HEK293 (cell line): ENCODE measurements at regions not wholly inside any gene's neighbourhood (a gene's known extent, or its start where the extent isn't known, plus 50 kb on each side); places are given as distances from the start of the nearest gene placed in this dataset.

Experiments
- OVOL3 ChIP-seq: fragments of 450-650 bp; formaldehyde crosslinking; IDR thresholded peaks from 2 replicates; pipeline ENCODE4 v1.5.1; 2016; ENCODE audit warnings: missing biosample characterization, missing genetic modification characterization
- SP2 ChIP-seq: fragments of 450-650 bp; formaldehyde crosslinking; IDR thresholded peaks from 2 replicates; pipeline ENCODE4 v1.5.1; 2016; ENCODE audit warnings: missing biosample characterization, missing genetic modification characterization
- ZFP41 ChIP-seq: fragments of 450-650 bp; formaldehyde crosslinking; IDR thresholded peaks from 2 replicates; pipeline ENCODE4 v1.5.1; 2016; ENCODE audit warnings: missing biosample characterization, missing genetic modification characterization, borderline replicate concordance
- ZNF610 ChIP-seq: fragments of 450-650 bp; formaldehyde crosslinking; IDR thresholded peaks from 2 replicates; pipeline ENCODE4 v1.5.1; 2016; ENCODE audit warnings: missing biosample characterization, missing genetic modification characterization, borderline replicate concordance
- ZNF670 ChIP-seq: fragments of 450-650 bp; formaldehyde crosslinking; IDR thresholded peaks from 2 replicates; pipeline ENCODE4 v1.5.1; 2016; ENCODE audit warnings: missing biosample characterization, missing genetic modification characterization, low read depth
- ZNF792 ChIP-seq: fragments of 450-650 bp; formaldehyde crosslinking; IDR thresholded peaks from 2 replicates; pipeline ENCODE4 v1.5.1; 2016; ENCODE audit warnings: missing biosample characterization, missing genetic modification characterization
- TF ChIP-seq, protein P1 (sequence below): sonication (generic); formaldehyde crosslinking; IDR thresholded peaks from 2 replicates; pipeline ENCODE4 v1.8.1; 2022; ENCODE audit warnings: mild to moderate bottlenecking, moderate library complexity, missing genetic modification reagents
- TF ChIP-seq, protein P2 (sequence below): fragments of 450-650 bp; formaldehyde crosslinking; IDR thresholded peaks from 2 replicates; pipeline ENCODE4 v1.5.1; 2016; ENCODE audit warnings: missing biosample characterization, missing genetic modification characterization

GRCh38 chr17:22273308-22273707, 581.0 kb downstream of the KCNJ18 start:
- TF ChIP-seq SP2, result no peak
- TF ChIP-seq, protein P1, sequence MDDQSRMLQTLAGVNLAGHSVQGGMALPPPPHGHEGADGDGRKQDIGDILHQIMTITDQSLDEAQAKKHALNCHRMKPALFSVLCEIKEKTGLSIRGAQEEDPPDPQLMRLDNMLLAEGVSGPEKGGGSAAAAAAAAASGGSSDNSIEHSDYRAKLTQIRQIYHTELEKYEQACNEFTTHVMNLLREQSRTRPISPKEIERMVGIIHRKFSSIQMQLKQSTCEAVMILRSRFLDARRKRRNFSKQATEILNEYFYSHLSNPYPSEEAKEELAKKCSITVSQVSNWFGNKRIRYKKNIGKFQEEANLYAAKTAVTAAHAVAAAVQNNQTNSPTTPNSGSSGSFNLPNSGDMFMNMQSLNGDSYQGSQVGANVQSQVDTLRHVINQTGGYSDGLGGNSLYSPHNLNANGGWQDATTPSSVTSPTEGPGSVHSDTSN (CRISPR knock-in tag), result no peak
- TF ChIP-seq OVOL3, result no peak
- TF ChIP-seq ZNF792 (tag by site-specific recombination), result no peak
- TF ChIP-seq, protein P2, sequence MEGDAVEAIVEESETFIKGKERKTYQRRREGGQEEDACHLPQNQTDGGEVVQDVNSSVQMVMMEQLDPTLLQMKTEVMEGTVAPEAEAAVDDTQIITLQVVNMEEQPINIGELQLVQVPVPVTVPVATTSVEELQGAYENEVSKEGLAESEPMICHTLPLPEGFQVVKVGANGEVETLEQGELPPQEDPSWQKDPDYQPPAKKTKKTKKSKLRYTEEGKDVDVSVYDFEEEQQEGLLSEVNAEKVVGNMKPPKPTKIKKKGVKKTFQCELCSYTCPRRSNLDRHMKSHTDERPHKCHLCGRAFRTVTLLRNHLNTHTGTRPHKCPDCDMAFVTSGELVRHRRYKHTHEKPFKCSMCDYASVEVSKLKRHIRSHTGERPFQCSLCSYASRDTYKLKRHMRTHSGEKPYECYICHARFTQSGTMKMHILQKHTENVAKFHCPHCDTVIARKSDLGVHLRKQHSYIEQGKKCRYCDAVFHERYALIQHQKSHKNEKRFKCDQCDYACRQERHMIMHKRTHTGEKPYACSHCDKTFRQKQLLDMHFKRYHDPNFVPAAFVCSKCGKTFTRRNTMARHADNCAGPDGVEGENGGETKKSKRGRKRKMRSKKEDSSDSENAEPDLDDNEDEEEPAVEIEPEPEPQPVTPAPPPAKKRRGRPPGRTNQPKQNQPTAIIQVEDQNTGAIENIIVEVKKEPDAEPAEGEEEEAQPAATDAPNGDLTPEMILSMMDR (tag by site-specific recombination), result no peak
- TF ChIP-seq ZNF610 (tag by site-specific recombination), result no peak
- no peak for TF ChIP-seq ZNF670
- TF ChIP-seq ZFP41 (tag by site-specific recombination), result no peak
